HS-27A (cell line): ENCODE measurements at regions not wholly inside any gene's neighbourhood (a gene's known extent, or its start where the extent isn't known, plus 50 kb on each side); places are given as distances from the start of the nearest gene placed in this dataset.

Source experiments
- DNase-seq: peaks from one replicate; pipeline ENCODE4 v3.0.0-alpha.2; 2012; ENCODE audit warnings: low read depth, missing footprints

GRCh38 chr15:46315434-46315833, 680.6 kb downstream of the SQOR start:
- DNase-seq: no peak

DNA sequence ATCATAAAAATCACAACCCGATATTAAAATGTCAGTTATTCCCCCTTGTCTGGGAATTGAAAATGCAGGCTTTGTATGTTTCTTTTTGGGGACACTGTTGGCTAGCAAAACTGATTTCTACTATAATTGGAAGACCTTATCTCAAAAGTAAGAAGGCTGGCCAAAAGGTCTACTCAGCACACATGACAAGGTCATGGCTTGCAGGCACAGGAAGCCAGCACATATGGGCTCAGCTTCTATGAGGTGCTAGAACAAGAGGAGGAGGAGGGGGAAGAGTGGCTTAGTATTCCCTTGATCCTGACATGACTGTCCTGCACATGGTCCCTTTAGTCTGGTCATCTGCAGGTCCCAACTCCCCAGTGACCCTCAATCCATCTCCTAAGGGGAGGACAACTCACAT, 681.2 kb downstream of the SQOR start:
- DNase-seq: no peak

- no peak for DNase-seq
Observed at GRCh38 chr15:46317029-46317428, 682.2 kb downstream of the SQOR start.

GRCh38 chr15:46322753-46323152, 687.9 kb downstream of the SQOR start:
- DNase-seq: no peak

- DNase-seq: no peak
Observed at GRCh38 chr15:46326173-46326572, 691.3 kb downstream of the SQOR start.

DNA sequence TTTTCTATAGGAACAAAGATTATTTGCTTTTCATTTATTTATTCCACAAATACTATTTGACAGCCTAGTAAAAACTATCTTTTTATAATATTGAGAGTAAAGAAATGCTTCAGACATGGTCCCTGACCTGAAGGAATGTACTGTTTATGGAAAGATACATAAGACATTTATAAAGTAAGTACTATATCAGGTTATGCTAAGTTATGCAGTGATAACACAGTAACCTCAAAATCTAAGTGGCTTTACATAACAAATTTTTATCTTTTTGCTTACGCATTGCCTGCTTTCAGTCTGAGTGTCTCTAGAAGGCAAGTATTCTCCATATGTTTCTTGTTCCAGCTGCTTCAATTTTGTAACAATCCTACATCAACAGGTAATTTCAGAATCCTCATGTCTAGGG, 694.0 kb downstream of the SQOR start:
- DNase-seq: no peak

DNA sequence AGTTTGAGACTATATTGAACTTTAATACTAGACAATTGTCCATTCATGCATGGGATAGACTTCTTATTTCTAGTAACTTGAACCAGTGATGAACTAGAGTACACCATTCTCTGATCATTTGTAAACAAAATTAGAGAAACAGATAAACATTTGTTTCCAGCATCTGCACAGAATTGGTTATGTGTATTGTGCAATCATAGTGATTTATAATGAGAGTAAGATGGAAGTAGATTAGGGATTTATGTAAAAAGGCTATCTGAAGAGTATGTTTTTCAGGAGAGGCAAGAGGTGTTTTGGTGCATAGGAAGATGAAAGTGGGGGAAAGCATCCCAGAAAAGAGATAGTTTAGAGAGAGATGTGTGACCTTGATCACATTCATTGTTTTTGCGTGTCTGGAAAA, 695.0 kb downstream of the SQOR start:
- DNase-seq: no peak

DNA sequence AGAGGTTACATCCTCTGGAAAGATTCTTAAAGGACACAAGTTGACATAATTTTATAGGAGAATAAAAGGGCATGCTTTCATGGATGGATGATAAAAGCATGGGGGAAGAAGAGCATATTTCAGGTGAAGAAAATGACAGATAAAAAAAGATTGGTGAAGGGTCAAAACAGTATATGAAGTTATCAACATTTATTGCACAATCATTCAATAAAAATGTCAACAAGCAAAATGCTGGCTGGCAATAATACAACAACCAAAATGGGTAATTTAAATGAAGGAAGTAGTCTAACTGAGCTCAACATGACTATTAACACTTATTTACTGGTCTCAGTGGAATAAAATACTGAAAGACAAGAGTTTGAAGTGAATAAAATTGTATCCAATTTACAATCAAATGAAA, 696.7 kb downstream of the SQOR start:
- DNase-seq: no peak

DNA sequence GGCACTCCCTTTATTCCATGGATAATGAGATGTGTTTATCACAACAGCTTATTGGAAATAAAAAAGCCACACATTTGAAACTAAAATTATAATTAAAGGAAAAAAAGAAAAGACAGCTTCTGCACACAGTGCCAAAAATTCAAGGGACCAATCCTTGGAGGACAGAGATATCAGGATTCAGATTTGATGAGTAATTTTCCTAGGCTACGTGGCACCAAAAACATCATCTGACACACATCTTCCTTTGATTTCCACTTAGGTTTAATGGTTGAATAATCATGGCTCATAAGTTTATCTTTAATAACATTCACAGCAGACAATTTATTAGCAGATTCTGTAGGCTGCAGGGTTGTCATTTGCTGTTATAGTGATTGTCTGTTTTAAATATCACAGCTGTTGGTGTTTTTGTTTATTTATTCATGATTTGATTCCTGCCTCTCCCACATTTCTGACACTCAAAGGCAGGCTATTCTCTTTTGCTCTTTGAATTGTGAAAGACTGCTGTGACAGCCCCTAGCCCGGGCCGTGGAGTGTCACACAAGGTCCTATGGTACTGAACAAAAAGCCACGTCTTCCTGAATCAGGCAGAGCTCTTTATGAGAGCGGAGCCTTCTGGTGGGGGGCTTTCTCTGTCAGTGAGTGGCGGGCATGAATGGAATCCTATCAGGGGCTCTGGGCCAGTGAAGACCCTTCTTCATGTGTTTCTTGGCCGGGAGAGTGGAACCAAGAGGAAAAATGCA, 708.5 kb downstream of the SQOR start:
- DNase-seq: no peak

DNA sequence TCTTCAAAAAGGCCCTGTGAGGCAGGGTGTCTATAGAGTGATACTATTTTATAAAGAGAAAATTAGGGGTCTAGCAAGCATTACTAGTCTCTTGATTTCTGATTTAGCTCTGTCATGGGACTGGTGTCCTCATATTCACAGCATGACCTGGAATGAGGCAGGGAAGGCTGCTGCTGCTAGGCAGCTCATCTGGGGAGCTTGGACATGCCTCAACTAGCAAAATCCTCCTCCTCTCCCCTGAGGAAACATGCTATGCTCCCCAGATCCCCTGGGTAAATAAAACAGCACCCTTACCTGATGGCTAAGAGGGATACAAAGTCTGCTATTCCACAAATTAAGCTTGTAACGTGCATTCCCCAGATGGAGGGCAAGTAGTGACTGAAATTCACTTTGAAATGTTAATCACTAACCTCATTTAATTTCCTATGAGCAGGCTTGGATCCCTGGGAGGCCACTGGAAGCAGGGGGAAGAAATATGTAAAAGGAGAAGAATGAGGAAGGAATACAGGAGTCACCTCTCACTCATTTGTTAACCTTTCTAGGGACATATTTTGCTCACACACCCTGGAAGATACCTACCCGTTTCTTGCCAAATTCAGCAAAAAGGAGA, 709.4 kb downstream of the SQOR start:
- DNase-seq: no peak

GRCh38 chr15:46344915-46345314, 710.1 kb downstream of the SQOR start:
- no peak for DNase-seq

DNA sequence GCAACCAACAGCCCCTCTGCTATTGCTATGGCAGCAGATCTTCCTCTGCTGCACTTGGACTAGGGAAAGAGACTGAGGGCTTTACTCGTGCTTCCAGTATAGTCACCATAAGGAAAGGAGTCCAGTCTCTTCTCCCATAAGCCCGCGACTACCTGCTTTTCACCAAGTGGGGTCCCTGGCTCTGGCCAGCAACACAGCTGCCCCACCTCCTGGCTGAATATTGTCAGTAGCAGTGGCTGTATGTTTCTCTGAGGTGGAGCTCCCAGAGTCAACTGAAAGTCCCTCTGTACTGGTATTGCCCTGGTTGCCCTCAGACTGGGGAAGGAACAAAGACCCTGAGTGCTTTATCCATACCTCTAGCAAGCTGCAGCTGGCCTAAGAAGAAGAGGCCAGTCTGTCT, 719.6 kb downstream of the SQOR start:
- DNase-seq: no peak

DNA sequence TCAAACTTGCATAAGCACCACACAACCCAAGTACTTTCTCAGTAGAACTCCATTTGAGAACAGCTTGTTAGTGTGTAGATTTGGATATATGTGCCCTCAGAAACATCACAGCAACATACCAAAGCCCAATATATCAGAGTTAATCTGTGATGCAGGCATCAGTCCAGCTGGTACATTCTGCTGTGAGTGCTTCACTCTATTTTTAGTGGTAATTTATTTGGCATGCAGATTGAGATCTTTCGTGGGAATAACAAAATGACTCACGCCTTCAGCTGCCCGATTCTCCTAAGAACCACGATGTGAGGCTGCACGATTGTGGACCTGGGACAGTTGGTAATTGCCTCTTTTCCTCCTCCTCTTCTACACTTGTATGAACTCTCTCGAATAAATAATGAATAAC, 730.7 kb downstream of the SQOR start:
- DNase-seq: no peak

DNA sequence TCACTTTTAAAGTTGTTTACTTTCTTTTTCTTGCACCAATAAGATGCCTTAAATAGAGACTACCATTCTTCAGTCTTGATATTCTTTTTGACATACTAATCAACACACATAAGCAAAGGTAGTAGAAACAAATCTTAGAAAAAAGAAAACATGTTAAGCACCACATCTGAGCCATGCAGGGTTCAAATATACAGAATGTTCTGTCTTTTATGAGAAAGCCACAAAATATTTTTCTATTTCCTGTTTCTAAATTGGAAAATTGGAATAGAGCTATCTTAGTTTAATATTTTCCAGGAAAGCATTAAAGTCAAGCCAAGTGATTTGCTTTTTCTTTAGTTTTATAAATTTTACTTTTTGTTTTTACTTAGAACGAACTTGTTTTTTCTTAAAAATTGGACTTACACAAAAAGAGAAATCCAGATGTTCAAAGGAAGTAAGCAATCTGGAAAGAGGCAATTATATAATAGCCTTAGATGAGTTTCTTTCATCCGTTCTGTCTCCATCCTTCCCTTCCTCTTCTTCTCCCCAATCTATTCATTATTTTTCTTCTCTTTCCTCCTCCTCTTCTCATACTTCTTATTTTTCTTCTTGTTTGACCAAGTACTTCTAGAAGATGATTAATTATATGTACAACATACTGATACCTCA, 731.7 kb downstream of the SQOR start:
- no peak for DNase-seq

- DNase-seq: no peak
Observed at GRCh38 chr15:46383978-46384377, 749.1 kb downstream of the SQOR start.

DNA sequence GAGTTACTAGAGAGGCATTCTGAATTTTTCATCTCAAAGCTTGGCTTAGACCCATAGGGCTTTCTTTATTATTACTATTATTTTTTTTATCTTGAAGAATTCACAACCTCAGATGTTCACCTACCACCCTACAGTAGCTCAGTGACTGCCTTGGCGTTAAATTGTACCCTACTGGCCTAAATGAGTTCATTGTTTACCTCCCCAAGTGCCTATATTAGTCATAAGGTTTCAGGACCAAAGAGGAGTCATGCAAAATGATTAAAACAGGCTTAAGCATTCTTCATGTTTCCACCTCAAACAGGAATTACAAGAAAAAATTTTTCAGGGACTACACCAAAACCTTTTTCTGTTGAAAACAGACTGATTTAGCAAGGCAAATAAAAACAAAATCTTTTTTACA, 751.5 kb downstream of the SQOR start:
- no peak for DNase-seq

DNA sequence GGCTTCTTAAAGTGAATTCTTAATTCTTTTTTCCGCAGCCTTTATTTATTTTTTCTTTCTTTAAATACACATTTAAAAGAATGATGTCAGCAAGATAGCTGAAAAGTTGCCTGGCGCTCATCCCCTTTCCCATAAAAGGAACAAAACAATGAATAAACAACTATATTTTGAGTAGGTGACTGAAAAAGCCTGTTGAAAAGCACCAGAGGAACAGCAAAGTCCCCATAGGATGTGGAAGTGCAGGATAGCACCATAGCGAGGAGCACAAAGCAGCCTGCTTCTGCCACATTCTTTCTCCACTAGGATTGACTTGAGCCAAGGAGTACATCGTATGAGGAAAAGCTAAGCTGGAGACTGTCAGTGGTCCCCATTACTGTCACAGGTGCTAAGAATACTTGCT, 754.9 kb downstream of the SQOR start:
- DNase-seq: no peak

GRCh38 chr15:46394463-46394862, 759.6 kb downstream of the SQOR start:
- no peak for DNase-seq

DNA sequence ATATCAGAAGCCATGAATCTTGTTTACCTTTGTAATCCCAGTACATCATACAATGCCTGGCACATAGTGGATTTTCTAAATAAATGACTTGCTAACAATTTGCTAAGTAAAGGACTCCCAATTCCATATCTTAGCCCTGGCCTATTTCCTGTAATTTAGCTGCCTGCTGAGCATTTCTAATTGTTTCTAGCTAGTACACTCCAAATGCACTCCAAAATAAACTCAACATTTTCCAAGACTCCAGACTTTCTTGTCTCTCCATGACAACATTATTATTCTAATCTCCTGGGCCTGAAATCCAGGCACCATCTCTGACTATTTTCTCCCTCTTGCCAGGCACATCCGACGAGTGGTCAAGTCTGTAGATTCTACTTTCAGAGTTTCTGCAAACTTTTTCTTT, 773.5 kb downstream of the SQOR start:
- DNase-seq: no peak

GRCh38 chr15:46409841-46410301, 775.0 kb downstream of the SQOR start:
- no peak for DNase-seq

DNA sequence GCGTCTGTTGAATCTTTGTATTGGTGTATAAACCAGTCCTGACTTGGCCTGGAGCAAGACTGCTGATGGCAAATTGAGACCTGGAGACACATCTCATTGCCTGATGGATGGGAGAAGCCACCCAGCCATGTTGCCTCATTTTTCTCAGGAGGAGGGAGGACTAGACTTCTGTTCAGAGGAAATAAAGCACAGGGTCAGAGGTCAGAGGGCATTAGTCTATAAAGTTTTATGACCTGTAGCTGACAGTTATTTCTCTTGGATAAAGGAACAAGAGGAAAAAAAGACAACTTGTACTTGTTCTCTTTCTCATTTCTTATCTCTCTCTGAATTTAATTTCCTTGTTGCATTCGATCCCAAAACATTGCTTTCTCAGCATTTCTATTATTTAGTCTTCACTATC, 775.9 kb downstream of the SQOR start:
- DNase-seq: no peak

- DNase-seq: no peak
Observed at GRCh38 chr15:46411900-46412299, 777.1 kb downstream of the SQOR start.

DNA sequence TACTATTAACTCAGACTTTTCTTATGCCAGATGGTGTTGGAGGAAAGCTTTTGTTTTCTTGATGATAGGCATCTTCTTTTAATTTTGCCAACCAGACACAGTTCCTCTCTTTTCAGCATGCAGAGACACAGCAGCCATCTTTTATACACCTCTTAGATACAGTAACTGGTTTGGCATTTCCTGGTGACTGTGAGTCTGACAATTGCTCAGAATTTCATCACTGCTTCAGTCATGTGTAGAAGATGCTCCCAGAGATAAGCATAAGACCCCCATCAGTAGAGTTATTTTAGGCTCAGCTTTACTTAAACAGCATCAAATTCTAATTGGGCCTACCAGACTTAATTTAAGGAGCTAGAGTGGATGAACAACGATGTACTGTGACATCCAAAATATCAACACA, 779.0 kb downstream of the SQOR start:
- no peak for DNase-seq

DNA sequence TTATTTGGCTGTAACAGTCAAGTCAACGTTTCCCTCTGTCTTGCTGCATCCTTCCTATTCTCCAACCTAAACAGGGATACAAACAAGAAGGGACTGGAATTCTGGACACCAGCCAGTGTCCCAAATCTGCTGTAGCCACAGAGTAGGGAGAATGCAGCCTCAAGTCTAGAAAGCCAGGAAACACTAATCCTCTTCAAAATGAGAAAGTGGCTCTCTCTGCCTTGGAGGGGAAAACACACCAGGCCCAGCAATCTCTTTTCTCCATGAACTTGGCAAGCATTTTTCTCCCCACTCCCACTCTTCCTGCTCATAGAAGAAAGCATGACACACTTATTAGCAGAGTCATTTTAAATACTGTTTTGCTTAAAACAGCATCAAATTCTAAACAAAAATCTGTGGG, 781.7 kb downstream of the SQOR start:
- DNase-seq: no peak
